Adipocyte (in vitro differentiated cells): ENCODE measurements at regions not wholly inside any gene's neighbourhood (a gene's known extent, or its start where the extent isn't known, plus 50 kb on each side); places are given as distances from the start of the nearest gene placed in this dataset.

Experiments
- DNase-seq: peaks from one replicate; pipeline ENCODE4 v3.0.0-alpha.2; 2015; ENCODE audit warnings: low read depth
- H3K27me3 ChIP-seq: replicated peaks from 2 replicates; pipeline ENCODE4 v1.7.0; 2013; ENCODE audit warnings: mild to moderate bottlenecking, low read length, moderate library complexity; ENCODE audit not compliant: control insufficient read depth, insufficient read depth
- H3K36me3 ChIP-seq: 2 replicates; pipeline ENCODE4 v1.7.0; 2013; ENCODE audit warnings: low read length, mild to moderate bottlenecking, moderate library complexity; ENCODE audit not compliant: control insufficient read depth, insufficient read depth, severe bottlenecking
- H3K4me1 ChIP-seq: 2 replicates; pipeline ENCODE4 v1.7.0; 2013; ENCODE audit warnings: mild to moderate bottlenecking, low read length, moderate library complexity; ENCODE audit not compliant: control insufficient read depth, insufficient read depth
- H3K4me3 ChIP-seq: 2 replicates; pipeline ENCODE4 v1.7.0; 2013; ENCODE audit warnings: mild to moderate bottlenecking, low read length, moderate library complexity
- H3K9ac ChIP-seq: 2 replicates; pipeline ENCODE4 v1.7.0; 2013; ENCODE audit warnings: mild to moderate bottlenecking, low read length, moderate library complexity
- H3K9me3 ChIP-seq: 2 replicates; pipeline ENCODE4 v1.7.0; 2013; ENCODE audit warnings: mild to moderate bottlenecking, low read length, moderate library complexity; ENCODE audit not compliant: control insufficient read depth

- no peaks in the 10 kb centered on the region for H3K4me1 ChIP-seq
- DNase-seq, result no peak
These were observed 92.5 kb upstream of the MYL2 start for GRCh38 chr12:111012918-111013317.

GRCh38 chr12:111011999-111012600 is 91.7 kb upstream of the MYL2 start:
- peaks cover 6% of the 10 kb centered on the region for H3K27me3 ChIP-seq
- DNase-seq, result no peak
- no peaks in the 10 kb centered on the region for H3K36me3 ChIP-seq
- H3K9ac ChIP-seq, result no peak overlapping the region
- H3K4me1 ChIP-seq, result no peaks in the 10 kb centered on the region
- H3K4me3 ChIP-seq, result no peak overlapping the region
- peaks cover 7% of the 10 kb centered on the region for H3K9me3 ChIP-seq

More at GRCh38 chr12:111012918-111013317, 92.5 kb upstream of the MYL2 start:
- H3K9me3 ChIP-seq, result peaks cover 7% of the 10 kb centered on the region
- H3K9ac ChIP-seq, result no peak overlapping the region
- peaks cover 12% of the 10 kb centered on the region for H3K27me3 ChIP-seq
- H3K36me3 ChIP-seq, result no peaks in the 10 kb centered on the region
- H3K4me3 ChIP-seq, result no peak overlapping the region

DNA sequence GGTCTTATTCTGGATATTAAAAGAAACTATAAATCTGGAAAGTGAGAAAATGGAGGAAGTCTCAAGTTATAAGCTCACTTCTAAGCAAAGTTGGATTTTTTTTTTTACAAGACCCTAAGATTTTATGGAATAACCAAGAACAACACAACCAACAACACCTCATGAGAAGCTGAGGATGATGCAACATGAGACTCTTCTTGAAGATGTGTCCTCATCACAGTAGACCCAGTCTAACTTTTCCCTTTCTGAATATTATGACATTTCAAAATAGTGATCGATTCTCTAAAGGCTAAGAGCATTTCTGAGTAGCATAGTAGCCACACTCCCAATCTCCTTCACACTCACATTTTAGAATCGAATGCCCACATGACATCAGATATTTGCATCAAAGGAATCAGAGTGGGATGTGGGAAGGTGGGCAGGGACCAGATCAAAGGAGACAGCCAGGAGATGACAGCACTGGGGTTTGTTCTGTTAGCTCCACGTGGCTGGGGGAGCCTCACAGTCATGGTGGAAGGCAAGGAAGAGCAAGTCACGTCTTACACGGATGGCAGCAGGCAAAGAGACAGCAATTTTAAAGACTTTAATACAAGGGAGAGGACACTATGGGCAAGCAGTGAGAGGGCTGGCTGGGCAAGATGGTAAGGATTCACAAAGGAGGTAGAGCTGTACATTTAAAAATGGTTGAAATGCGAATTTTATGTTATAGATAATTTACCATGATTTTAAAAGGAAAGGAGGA is 90.7 kb upstream of the MYL2 start:
- H3K36me3 ChIP-seq, result no peaks in the 10 kb centered on the region
- peaks cover 7% of the 10 kb centered on the region for H3K9me3 ChIP-seq
- H3K9ac ChIP-seq, result no peak overlapping the region
- peaks cover 2% of the 10 kb centered on the region for H3K27me3 ChIP-seq
- H3K4me1 ChIP-seq, result no peaks in the 10 kb centered on the region
- DNase-seq, result no peak
- H3K4me3 ChIP-seq, result no peak overlapping the region

DNA sequence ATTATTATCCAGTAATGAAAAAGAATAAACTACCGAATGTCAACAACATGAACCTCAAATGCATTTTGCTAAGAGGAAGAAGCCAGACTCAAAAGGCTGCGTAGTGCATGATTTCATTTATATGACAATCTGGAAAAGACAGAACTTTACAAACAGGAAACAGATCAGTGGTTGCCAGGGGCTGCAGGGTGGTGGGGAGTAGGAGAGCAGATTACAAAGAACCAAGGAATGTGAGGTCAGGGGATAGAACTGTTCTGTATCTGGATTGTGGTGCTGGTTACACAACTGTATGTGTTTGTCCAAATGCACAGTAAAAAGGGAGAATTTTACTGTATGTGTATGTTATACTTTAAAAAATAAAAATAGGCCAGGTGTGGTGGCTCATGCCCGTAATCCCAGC is 89.7 kb upstream of the MYL2 start:
- Histone ChIP-seq H3K36me3 (no peaks in the 10 kb centered on the region), H3K9ac (no peak overlapping the region), H3K4me1 (no peaks in the 10 kb centered on the region), H3K4me3 (no peak overlapping the region), H3K27me3 (peaks cover 4% of the 10 kb centered on the region), H3K9me3 (peaks cover 9% of the 10 kb centered on the region)
- DNase-seq, result no peak

DNA sequence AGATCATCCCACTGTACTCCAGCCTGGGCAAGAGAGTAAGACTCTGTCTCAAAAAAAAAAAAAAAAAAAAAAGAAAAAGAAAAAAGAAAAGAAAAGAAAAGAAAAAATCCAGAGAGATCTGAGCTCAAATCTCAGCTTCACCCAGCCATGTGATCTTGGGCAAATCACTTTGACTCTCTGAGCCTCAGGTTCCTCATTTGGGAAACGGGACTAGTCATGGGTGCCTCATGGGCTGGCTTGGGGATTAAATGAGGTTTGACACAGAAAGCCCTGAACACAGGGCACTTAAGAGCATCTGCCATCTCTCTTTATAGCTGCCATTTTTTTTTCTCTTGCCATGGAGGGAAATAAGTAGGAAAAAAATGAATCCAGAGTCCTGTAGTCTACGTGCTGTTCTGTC is 86.2 kb upstream of the MYL2 start:
- no peak overlapping the region for H3K4me3 ChIP-seq
- H3K27me3 ChIP-seq, result peaks cover 7% of the 10 kb centered on the region
- no peak for DNase-seq

DNA sequence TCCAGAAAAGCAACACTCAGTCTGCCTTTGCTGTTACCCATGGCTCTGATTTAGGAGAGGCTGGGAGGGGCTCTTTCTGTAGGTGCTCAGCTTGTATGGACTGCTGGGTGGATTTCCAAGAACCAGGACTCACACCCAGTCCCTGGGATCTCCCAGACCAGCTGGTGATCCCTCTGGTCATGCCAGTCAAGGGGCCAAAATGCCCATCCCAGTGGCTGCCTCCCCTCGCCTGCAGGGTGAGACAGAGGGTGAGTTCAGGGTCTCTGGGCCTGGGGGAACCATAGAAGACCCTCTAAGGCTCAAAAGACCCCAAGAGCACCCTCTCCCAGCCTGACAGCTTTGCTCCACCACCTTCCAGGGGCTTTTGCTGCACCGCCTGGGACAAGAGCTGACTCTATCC is 78.6 kb upstream of the MYL2 start:
- H3K4me1 ChIP-seq, result no peaks in the 10 kb centered on the region
- DNase-seq, result no peak
- no peaks in the 10 kb centered on the region for H3K27me3 ChIP-seq
- H3K4me3 ChIP-seq, result no peak overlapping the region
- H3K9me3 ChIP-seq, result peaks cover 33% of the 10 kb centered on the region
- H3K36me3 ChIP-seq, result no peaks in the 10 kb centered on the region
- H3K9ac ChIP-seq, result no peak overlapping the region

More for the DNA sequence above, 86.2 kb upstream of the MYL2 start:
- no peak overlapping the region for H3K9ac ChIP-seq
- H3K9me3 ChIP-seq, result peaks cover 12% of the 10 kb centered on the region
- no peaks in the 10 kb centered on the region for H3K4me1 ChIP-seq
- H3K36me3 ChIP-seq, result no peaks in the 10 kb centered on the region

GRCh38 chr12:110998165-110998564 is 77.8 kb upstream of the MYL2 start:
- Histone ChIP-seq H3K4me1 (no peaks in the 10 kb centered on the region), H3K4me3 (no peak overlapping the region), H3K9ac (no peak overlapping the region), H3K36me3 (no peaks in the 10 kb centered on the region), H3K9me3 (peaks cover 33% of the 10 kb centered on the region), H3K27me3 (peaks cover 6% of the 10 kb centered on the region)
- no peak for DNase-seq

DNA sequence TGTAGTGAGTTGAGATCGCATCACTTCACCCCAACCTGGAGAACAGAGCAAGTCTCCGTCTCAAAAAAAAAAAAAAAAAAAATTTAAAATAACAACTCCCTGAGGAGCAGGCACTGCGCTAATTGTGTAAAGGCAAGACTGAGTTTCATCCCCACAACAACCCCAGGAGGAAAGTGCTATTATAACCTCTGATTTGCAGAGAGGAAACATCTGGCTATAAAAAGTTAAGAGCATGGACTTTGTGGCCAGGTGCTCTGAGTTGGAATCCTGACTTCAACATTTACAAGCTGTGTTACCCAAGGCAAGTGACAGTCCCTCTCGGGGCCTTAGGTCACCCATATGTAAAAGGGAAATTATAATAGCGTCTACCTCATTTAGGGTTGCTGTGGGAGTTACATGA is 76.0 kb upstream of the MYL2 start:
- Histone ChIP-seq H3K36me3 (no peaks in the 10 kb centered on the region), H3K4me1 (no peaks in the 10 kb centered on the region), H3K9me3 (peaks cover 33% of the 10 kb centered on the region), H3K27me3 (peaks cover 14% of the 10 kb centered on the region), H3K9ac (no peak overlapping the region), H3K4me3 (no peak overlapping the region)
- DNase-seq, result no peak

GRCh38 chr12:110995615-110996014 is 75.2 kb upstream of the MYL2 start:
- H3K4me3 ChIP-seq, result no peak overlapping the region
- no peaks in the 10 kb centered on the region for H3K36me3 ChIP-seq
- peaks cover 14% of the 10 kb centered on the region for H3K27me3 ChIP-seq
- H3K4me1 ChIP-seq, result no peaks in the 10 kb centered on the region
- H3K9me3 ChIP-seq, result peaks cover 33% of the 10 kb centered on the region
- H3K9ac ChIP-seq, result no peak overlapping the region
- DNase-seq, result no peak

- no peak overlapping the region for H3K4me3 ChIP-seq
- H3K36me3 ChIP-seq, result no peaks in the 10 kb centered on the region
- peaks cover 32% of the 10 kb centered on the region for H3K9me3 ChIP-seq
- DNase-seq, result no peak
- H3K27me3 ChIP-seq, result peaks cover 14% of the 10 kb centered on the region
- H3K4me1 ChIP-seq, result no peaks in the 10 kb centered on the region
- no peak overlapping the region for H3K9ac ChIP-seq
These were observed 74.6 kb upstream of the MYL2 start for GRCh38 chr12:110995016-110995415.

DNA sequence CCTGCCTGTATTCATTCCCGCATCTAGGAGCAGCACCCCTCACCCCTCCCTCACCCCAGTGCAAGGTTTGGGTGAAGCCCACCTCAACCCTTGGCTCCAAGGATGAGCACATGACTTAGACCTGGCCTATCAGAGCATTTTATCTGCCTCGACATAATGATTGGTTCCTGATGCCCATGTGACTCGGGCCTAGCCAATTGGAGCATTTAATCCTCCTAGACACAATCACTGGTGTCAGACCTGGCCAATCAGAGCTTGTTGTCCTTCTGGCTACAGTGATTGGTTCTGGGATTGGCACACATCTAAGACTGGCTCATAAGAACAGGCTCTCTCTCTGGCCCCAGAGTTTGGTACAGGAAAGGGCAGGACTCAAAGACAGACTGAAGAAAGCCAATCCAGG is 73.1 kb upstream of the MYL2 start:
- H3K4me3 ChIP-seq, result no peak overlapping the region
- H3K4me1 ChIP-seq, result no peaks in the 10 kb centered on the region
- H3K9me3 ChIP-seq, result peaks cover 16% of the 10 kb centered on the region
- H3K9ac ChIP-seq, result no peak overlapping the region
- no peak for DNase-seq
- H3K27me3 ChIP-seq, result peaks cover 14% of the 10 kb centered on the region
- no peaks in the 10 kb centered on the region for H3K36me3 ChIP-seq
